ENCODE measurements at regions not wholly inside any gene's neighbourhood (a gene's known extent, or its start where the extent isn't known, plus 50 kb on each side); places are given as distances from the start of the nearest gene placed in this dataset.

GRCh38 chrX:25143596-25143995 lies 127.8 kb upstream of the ARX start:
- intact Hi-C loops (cut with DNase I; ENCODE audit: low total_unique reads) = no loop called here

GRCh38 chrX:25141684-25142083 lies 125.9 kb upstream of the ARX start:
- DNase-seq = no peak
- no peak overlapping the region for H3K27ac ChIP-seq
- H3K27me3 ChIP-seq = peaks cover 0 to 7% of the 10 kb centered on the region in 2 donors
- no peaks in the 10 kb centered on the region for H3K4me1 ChIP-seq
- H3K4me3 ChIP-seq = no peak overlapping the region
- TF ChIP-seq POLR2A (IDR thresholded peaks at IDR 0.05) (no peak), CTCF (IDR thresholded peaks at IDR 0.05) (no peak)
- H3K36me3 ChIP-seq = no peaks in the 10 kb centered on the region
- H3K9me3 ChIP-seq = no peaks in the 10 kb centered on the region
- intact Hi-C loops (cut with DNase I; ENCODE audit: low total_unique reads) = no loop called here

More at GRCh38 chrX:25143596-25143995, 127.8 kb upstream of the ARX start:
- Histone ChIP-seq H3K27ac (no peak overlapping the region), H3K4me1 (no peaks in the 10 kb centered on the region), H3K36me3 (no peaks in the 10 kb centered on the region), H3K9me3 (no peaks in the 10 kb centered on the region), H3K27me3 (peaks cover 0 to 7% of the 10 kb centered on the region in 2 donors), H3K4me3 (no peak overlapping the region)
- no peak for DNase-seq
- TF ChIP-seq POLR2A (IDR thresholded peaks at IDR 0.05) (no peak), CTCF (IDR thresholded peaks at IDR 0.05) (no peak)

GRCh38 chrX:25131055-25131454 lies 115.3 kb upstream of the ARX start:
- no peak overlapping the region for H3K4me3 ChIP-seq
- intact Hi-C loops (cut with DNase I; ENCODE audit: low total_unique reads) = no loop called here
- no peak for TF ChIP-seq CTCF (IDR thresholded peaks at IDR 0.05)
- no peak for TF ChIP-seq POLR2A (IDR thresholded peaks at IDR 0.05)
- H3K36me3 ChIP-seq = no peaks in the 10 kb centered on the region
- no peaks in the 10 kb centered on the region for H3K9me3 ChIP-seq
- no peak for DNase-seq
- H3K4me1 ChIP-seq = no peaks in the 10 kb centered on the region
- no peak overlapping the region for H3K27ac ChIP-seq
- H3K27me3 ChIP-seq = peaks cover 0 to 5% of the 10 kb centered on the region in 2 donors

- Histone ChIP-seq H3K36me3 (no peaks in the 10 kb centered on the region), H3K4me3 (no peak overlapping the region), H3K9me3 (no peaks in the 10 kb centered on the region), H3K27ac (no peak overlapping the region), H3K27me3 (peaks cover 0 to 5% of the 10 kb centered on the region in 2 donors), H3K4me1 (no peaks in the 10 kb centered on the region)
- DNase-seq = no peak
- intact Hi-C loops (cut with DNase I; ENCODE audit: low total_unique reads) = no loop called here
- TF ChIP-seq CTCF (IDR thresholded peaks at IDR 0.05) = no peak
- TF ChIP-seq POLR2A (IDR thresholded peaks at IDR 0.05) = no peak
These were observed 114.9 kb upstream of the ARX start for GRCh38 chrX:25130619-25131018.

GRCh38 chrX:25125483-25125882 lies 109.7 kb upstream of the ARX start:
- Histone ChIP-seq H3K36me3 (no peaks in the 10 kb centered on the region), H3K27ac (no peak overlapping the region), H3K9me3 (no peaks in the 10 kb centered on the region), H3K4me3 (no peak overlapping the region), H3K4me1 (no peaks in the 10 kb centered on the region), H3K27me3 (peaks cover 0 to 5% of the 10 kb centered on the region in 2 donors)
- intact Hi-C loops (cut with DNase I; ENCODE audit: low total_unique reads) = no loop called here
- TF ChIP-seq CTCF (IDR thresholded peaks at IDR 0.05) (no peak), POLR2A (IDR thresholded peaks at IDR 0.05) (no peak)
- DNase-seq = no peak
